ENCODE measurements at regions not wholly inside any gene's neighbourhood (a gene's known extent, or its start where the extent isn't known, plus 50 kb on each side); places are given as distances from the start of the nearest gene placed in this dataset.

DNA sequence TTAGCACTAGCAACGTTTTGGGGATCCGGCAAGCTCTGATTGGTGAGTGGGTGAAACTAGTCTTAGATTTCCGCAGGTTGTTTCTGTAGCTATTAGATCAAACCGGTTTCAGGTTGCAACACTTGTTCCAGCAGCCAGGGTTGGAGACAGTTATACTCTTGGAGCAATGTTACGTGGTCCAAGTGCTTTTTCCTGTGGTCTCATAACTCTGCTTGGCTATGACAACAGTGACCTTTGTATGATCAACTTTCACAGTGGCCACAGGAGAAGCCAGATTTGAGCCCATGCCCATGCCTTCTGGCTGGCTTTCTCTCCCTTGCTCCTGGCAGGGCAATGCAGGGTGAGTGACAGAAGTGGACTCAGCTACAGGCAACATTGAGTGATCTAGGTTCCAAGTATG, 84.5 kb upstream of the TAF1B start:
- no peak for DNase-seq

DNA sequence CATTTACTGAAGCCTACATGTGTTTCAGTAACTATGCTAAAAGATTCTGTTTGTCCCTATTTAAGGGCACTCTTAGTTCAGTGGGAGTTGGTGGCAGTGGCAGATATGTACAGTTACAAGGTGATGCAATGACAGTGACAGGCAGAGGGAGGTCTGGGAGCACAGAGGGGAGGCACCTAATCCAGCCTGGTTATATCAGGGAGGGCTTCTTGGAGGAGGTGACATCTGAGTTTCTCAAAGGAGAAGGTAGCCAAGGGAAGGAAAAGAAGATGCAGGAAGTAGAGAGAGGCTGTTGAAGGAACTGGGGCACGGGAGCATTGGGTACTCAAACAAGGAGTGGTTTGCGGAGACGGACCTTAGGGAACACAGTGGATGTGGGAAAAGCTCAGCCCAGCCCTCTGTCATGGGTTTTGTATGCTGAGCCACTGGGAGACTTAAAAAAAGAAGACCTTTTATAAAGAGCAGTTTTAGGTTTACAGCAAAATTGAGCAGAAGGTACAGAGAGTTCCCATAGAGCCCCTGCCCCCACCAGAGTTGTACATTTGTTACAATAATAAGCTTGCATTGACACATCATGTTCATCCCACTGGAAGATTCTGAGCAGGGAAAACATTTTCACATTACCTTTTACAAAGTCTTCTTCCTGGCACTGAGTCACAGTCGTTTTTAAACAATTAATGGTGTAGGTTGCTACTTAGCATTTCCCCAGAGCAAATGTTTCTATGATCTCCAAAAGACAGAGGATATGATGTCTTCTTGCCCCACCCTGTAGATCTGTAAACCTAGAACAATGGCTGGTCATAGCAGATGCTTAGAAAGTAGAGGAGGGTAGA, 83.0 kb upstream of the TAF1B start:
- no peak for DNase-seq

DNA sequence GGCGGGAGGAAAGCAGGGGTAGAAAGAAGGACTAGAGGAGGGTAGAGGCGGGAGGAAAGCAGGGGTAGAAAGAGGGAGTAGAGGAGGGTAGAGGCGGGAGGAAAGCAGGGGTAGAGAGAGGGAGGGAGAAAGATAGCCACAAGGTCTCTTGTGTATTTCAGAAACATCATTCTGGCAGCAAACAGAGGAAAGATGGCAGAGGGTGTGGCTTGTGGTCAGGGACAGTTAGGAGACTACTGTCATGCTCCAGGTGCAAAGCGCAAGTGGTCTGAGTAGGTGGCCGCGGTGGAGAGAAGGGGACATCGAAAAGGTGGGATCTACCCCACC, 82.4 kb upstream of the TAF1B start:
- DNase-seq: no peak

DNA sequence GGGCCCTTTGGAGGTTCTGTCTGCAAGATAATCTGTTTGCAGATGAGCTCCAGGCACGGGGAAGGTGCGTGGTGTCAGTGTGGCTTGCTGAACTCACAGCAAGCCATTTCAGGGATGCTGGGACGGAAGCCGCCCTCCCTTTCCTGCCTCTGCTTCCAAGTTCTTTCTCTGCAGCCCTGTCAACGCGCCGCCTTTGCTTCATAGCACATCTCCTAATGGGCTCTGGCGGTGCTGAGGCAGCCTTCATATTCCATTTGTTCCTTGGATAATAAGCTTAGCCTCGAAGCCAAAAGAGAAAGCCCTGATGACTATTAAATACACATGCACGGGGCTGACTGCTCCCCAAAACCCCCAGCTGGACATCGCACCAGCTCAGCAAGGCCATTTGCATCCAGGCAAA, 81.7 kb upstream of the TAF1B start:
- DNase-seq: no peak

DNA sequence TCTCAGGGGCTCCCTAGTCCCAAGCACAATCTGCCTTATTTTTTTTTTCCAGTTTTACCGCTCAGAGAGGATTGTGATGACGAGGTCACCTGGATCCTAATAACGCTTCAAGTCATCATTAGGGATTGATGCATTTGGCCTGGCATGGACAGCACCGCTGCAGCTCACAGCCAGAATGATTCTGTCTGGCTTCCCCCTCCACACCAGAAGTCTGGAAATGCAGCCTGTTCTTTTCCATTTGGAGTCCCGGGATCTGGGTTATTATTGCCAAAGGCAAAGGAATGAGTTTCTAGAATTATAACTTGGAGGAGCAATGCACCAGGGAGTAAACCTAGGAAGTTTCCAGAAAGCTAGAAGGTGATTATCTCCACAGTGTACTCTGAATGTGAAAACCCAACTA, 81.1 kb upstream of the TAF1B start:
- no peak for DNase-seq

DNA sequence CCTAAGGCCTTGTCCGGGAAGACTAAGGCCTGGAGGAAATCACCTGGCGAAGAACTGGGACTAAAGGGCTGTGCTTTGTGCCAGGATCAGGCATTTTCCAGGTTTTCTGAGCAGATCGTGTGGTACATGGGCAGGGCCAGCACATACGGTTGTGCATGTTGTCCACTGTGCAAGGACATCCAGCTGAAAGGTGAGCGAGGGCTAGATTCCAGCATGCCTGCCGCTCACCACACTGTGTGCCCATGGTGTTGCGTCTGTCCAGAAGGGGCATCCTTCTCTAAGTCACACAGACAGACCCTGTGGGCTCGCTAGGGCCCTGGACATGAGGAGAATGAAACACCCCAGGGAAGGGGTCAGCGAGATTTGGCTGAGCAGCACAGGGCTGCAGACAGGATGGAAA, 80.3 kb upstream of the TAF1B start:
- no peak for DNase-seq

DNA sequence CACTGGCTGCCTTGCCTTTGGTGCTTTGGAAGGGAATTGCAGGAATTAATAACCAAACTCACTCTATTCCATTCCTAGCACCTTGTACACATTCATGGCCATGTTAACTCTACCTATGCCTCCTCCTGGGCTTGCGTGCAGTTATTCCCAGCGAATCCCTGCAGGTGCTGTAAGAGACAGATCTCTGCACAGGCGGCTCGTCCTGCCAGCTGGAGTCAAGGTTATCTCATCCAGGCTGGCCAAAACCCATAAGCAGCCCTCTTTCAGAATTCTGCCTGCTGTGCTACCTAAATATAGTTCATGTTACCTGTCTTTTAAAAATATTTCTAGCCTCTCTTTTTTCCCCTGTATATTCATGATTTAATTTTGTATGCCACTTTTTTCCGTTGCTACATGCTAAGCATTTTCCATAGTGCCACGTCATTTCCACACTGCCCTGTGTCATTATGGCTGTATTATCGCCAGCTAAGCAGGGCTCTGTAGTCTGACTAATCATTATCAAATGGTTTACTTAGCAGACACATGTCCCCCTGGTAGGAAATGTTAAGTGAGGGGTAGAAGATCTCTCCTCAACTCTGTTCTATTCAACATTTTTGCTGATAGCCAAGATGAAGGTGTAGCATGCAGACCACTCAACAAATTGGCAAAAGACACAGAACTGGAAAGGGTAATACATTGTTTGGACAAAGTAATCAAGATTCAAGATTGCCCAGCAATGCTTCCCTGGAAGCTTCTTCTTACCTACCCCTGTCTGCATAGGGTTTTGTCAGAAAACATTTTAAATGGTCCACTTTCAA, 79.7 kb upstream of the TAF1B start:
- DNase-seq: no peak

DNA sequence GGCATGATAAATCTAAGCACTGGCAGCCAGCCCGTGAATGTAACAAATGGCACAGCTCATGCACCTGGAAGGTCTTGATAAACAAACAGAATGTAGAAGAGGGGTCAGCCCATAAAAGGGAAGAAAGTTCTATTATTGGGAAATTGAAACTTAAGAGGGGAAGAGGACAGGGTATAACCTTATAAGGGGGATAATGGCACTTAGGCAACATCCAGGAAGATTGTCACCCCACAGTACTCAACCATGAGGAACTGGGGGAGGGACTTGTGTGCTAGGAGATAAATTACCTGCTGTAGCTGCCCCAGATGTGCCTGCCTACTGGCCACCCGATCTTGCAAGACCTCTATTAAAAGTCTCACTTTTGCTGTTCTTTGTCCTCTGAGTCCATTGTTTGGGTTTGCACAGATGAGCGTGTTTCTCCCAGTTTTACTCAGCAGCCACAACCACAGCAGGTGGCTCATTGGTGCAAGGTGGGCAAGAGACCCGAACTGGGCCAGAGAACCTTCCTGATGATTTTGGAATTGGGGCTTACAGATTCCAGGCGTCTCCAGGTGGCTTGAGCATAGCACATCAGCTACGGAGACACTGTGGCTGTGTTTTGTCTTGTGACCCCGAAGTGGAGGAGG, 79.0 kb upstream of the TAF1B start:
- no peak for DNase-seq

DNA sequence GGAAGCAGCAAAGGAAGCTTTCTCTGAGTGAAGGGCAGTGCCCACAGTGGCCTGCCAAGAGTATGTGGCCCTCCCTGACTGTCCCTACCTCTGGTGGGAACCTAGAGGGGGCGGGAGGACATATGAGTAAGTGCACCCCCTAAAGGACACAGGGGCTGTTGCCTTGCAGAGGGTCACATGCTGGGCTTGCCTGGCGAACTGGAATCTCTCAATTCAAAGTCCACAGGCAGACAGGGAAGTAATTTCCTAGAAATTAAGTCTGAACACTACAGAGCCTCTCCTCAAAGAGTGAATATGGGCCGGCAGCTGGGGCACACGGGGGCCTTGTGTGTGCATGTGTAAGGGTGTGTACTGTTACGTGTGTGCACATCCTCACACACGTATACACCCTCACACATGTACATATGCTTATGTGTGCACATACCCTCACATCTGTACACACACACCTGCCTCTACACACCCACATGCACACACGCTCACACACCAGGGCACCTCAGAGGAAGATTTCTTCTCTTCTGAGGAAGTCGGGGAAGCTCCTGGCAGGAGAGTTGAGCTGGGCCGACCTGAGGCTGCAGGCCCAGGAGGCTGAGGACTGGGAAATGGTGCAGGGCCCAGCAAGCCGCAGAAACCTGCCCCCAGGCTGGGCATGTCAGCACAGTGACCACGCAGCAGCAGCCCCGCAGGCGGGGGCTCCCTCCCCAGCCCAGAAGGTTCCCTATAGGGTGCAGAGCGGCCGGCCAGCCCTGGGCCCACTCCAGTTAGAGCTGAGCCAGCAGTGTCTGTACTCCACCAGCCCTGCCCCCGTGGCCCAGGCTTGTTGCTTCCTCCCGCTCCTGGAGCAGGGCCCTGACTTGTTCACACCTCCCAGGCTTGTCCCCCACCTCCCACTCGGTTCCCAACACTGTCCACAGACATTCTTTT, 77.4 kb upstream of the TAF1B start:
- DNase-seq: no peak

DNA sequence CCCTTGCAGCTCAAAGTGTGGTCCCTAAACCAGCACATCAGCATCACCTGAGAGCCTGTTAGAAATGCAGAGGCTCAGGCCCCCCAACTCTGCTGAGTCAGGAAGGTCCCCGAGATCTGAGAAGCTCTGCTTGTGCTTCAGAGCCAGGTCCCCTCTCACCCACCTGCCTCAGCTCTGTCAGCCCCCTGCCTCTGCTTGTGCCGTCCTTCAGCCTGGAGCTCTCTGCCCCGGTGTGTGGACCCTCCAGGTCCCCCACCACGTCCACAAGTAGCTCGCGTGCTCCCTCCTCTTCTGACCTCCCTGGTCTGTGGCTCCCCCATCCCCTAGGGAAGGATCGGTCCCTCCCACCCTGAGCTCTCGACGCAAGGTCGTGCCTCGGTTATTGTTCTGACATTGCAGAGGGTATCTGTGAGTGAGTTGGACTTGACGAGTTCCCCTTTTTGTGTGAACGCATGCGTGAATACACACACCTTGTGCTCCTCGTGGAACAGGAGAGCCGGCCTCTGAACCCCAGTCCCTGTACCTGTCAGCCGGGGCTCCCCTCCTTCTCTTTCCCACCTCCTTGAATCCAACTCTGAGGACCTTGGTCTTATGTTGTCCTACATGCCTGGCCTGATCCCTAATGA, 75.5 kb upstream of the TAF1B start:
- DNase-seq: no peak

DNA sequence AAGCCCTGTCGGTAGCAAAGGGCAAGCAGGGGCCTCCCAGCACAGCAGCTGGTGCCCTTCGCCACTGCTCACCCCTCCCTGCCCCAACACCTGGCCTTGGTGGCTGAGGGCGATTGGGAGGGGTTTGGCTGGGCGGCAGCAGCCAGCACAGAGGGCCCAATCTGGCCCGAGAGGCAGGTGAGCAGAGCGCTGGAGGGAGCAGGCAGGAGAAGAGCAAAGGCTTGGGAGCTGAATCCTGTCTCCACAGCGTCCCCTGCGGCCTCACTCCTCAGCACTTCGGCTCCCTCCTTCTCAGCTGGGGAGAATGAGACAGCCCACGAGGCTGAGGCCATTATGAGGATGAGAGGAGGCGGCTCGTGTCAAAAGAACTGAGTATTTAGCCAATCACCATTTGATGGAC, 74.9 kb upstream of the TAF1B start:
- DNase-seq: no peak

DNA sequence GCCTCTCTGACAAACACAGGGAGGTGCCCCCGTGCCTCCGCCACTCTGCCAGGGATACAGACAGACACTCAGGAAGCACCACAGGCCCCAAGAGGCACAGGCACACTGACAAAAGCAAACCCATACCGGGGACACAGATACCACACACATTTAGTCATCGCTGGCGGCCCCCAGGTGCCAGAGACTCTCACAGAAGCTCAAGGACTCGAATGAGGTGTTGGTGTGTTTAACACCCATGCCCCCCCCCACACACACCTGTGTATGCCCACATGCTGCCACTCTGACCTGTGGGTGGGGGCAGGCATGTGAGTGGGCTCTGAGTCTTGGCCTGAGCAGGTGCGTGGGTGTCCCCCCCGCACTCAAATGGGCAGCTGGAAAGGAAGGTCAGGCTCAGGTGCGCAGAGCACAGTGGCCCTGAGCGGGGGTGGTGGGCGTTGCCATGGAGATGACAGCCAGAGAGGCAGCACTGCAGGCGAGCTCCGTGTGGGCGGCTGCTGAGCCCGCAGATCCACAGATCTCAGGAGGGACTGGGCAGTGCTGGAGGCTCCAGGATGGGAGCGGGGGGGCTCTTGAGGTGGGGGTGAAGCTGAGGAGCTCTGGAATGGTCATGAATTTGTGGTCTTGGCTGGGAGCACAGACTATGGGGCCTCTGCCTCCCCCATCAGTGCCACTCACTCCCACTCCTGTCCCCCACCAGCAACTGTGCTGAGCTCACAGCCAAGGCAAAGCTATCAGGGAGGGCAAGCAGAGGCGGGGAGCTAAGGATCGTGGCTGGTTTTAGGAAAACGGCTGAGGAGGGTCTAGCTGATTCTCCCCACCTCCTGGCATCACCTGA, 73.9 kb upstream of the TAF1B start:
- DNase-seq: no peak

DNA sequence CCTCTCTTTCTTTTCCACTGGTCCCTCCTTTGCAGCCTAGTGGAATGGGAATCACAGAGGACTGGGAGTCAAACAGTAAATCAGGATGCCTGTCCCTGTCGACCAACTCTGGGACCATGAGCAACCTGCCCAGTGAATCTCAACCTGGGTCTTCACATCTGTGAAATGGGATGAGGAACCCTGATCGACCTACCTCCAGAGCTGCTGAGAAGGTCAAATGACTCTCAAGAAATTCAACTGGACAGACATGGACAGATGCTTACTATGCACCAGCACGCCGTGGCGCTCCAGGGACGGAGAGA, 73.3 kb upstream of the TAF1B start:
- no peak for DNase-seq

DNA sequence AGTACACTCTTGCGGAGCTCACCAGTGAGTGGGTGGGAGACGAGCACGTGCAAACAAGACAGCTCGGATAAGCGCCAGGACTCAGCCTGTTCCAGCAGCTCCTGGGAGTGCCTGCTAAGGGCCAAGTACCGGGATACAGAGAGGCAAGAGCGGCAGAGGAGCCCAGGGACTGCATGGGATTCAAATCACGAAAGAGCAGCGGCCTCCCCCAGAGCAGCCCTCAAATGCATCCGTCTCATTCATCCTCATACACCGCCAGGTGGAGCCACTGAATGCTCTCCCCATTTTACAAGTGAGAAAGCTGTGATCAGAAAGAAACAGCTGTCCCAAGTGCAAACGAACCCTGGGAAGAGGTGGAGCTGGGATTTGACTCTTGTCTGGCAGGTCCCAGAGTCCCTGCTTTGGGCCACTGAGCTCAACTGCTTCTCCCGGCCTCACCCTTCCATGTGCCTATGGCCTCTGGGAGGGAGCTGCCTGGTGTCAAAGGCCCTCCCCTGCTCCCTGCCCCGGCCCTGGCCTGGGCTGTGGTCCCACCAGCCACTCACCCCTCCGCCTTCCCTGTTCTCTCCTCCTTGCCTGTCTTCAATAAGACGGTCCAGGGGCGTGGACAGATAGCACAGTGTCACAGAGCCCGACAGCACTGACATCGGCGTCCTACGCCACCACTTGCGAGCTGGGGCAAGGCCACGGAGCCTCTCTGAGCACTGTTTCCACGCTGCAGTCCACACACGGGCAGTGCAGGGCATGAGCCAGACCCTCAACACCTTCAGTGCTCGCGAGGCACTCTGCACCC, 72.8 kb upstream of the TAF1B start:
- peak; percentile 39 for DNase-seq

DNA sequence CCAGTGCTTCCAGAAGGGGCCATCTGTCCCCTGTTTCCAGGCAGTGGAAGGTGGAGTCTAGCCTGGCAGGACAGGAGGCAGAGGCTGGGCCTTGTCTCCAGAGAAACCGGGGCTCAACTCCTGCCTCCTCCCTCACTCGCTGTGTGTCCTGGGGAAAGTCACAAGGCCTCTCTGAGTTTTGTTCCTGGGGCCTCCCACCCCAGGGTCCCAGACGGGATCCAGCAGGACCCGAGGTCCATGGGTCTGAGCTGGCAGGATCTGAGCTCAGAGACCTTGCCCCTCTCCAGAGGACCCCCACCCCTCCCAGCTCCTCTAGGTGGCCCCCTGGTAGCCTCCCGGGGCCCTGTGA, 72.2 kb upstream of the TAF1B start:
- no peak for DNase-seq

DNA sequence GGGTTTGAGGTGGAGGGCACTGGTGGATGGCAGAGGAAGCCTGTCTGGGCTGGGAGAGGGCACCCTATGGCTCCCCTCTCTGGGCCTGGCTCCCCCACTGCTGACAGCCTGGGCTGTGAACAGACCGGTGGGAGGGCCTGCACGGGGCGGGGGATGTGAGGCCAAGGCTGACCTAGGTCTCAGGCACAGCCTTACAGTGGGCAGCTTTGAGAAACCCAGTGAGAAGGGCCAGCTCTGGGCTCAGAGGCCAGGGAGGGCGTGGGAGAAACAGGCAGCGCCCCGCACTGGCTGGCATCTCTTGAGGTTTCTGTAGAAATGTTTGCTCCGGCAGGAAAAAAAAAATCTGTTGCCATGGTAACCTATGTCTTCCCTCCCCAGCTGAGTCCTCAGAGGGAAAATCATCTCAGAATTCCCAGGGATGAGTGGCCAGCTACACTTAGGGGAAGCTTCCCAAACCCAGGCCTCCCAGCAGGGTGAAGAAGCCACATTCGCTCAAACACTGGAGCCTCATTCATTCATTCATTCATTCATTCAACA, 71.7 kb upstream of the TAF1B start:
- DNase-seq: no peak

DNA sequence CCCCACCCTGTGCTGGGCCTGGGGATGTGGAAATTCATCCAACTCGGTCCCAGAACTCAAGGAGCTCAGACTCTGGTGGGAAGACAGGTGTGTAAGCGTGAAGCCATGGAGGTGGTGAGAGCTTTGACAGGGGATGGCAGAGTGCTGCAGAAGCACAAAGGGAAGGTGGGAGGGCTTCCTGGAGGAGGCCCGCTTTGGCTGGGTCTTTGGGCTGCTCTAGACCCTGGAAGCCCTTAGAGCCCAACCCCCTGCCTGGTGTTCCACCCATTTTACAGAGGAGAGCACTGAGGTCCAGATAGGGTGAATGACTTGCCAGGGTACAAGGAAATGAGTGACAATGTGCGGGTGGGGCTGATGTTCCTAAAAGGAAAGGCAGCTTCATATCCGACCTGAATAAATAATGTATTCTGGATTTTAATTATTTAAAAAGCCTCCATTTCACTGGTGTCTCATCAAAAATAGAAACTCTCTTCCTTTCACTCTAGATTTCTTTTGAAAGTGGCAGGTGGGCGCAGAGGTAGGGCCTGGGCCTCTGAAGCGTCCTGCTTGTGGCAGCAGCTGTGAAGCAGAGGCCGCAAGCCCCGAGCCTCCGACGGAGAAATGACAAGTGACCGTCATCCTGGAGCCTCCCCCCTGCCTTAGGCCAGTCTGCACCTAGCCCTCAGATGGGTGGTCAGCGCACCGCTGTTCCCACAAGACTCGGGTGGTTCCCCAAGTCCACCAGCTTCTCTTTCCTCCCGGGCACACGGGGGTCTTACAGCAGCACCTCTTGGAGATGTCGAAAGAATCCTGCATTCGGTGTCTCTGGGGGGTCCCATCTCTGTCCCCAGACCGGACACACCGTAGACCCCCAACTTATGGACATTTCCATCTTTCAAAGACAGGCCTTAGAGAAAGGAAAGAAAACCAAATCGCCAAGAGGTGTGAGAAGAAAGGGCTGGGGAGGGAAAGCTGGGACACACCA, 71.0 kb upstream of the TAF1B start:
- DNase-seq: no peak

DNA sequence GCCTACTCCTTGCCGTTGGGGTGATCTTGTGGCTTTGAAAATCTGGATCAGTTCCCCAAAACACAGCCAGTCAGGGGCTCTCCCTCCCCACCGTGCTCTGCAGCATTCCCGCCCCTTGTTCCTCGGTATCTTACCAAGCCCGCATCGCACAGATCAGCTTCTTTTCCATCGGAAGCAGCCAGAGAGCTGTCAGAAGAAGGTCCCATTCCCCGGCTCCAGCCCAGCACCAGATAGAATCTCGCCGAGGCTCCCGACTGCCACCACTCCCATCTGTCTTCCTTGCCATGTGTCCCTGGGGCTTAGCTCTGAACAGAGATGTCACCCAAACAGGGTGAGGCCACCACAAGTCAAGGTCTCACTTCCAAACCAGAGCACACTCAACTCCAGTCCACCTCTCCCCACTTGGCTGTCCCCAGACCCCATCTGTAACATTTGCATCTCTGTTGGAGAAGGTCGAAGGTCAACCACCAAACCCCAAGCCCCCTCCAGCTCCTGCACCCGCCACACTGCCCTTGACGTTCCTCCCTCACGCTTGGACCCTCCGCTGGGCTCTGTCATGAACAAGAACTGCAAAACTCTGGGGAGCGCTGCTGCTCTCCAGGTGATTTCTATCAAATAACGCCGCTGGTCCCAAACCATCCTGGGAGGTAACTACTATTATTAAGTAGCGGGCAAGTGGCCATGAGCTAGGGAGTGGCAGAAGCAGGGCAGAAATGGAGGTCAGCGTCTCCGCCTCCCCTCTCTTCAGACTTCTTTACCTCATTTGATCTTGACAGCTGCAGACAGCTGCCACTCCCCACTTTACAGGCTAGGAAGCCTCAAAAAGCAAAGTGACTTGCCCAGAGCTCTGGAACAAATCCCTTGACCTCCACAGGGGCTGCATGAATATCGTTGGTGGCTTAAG, 70.0 kb upstream of the TAF1B start:
- DNase-seq: no peak

DNA sequence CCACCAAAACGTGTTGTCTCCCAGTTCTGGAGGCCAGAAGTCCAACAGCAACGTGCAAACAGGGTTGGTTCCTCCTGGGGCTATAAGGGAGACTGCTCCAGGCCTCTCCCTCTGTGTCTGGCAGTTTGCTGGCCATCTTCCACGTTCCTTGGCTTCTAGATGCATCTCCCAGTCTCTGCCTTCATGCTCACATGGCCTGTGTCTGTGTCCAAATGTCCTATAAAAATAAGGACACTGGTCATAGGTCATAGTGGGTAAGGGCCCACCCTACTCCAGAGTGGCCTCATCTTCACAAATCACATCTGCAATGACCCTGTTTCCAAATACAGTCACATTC, 69.4 kb upstream of the TAF1B start:
- no peak for DNase-seq

All from activated gamma-delta T cell treated with Interleukin-2 at 50 U/mL for 16 hours (primary cell).